Retinal pigment epithelial cell (primary cell): ENCODE measurements at regions not wholly inside any gene's neighbourhood (a gene's known extent, or its start where the extent isn't known, plus 50 kb on each side); places are given as distances from the start of the nearest gene placed in this dataset.

Experiments
- DNase-seq: peaks from one replicate; pipeline ENCODE4 v3.0.0-alpha.2; 2010; ENCODE audit warnings: low read depth
- H3K4me3 ChIP-seq: 2 replicates; pipeline ENCODE4 v1.5.1; 2011; ENCODE audit warnings: mild to moderate bottlenecking, low read length, control low read depth, moderate library complexity
- CTCF ChIP-seq: conservative IDR thresholded peaks from 2 replicates; pipeline ENCODE4 v1.5.1; 2011; ENCODE audit warnings: low read depth, low read length, control low read depth, inconsistent platforms

GRCh38 chr1:98388441-98388840 is 273.1 kb upstream of the SNX7 start:
- no peak overlapping the region for H3K4me3 ChIP-seq
- no peak for TF ChIP-seq CTCF
- DNase-seq = peak; percentile 81

- H3K4me3 ChIP-seq = no peak overlapping the region
- DNase-seq = no peak
- no peak for TF ChIP-seq CTCF
Observed at GRCh38 chr1:98387701-98388100, 273.8 kb upstream of the SNX7 start.

GRCh38 chr1:98386675-98387440 is 274.7 kb upstream of the SNX7 start:
- DNase-seq = no peak
- TF ChIP-seq CTCF = no peak
- no peak overlapping the region for H3K4me3 ChIP-seq

- H3K4me3 ChIP-seq = no peak overlapping the region
- no peak for TF ChIP-seq CTCF
- DNase-seq = peak; percentile 59
Observed at GRCh38 chr1:98385652-98386051, 275.9 kb upstream of the SNX7 start.

- TF ChIP-seq CTCF = no peak
- no peak overlapping the region for H3K4me3 ChIP-seq
- DNase-seq = no peak
Observed at GRCh38 chr1:98384461-98385141, 276.9 kb upstream of the SNX7 start.

- no peak for DNase-seq
- no peak overlapping the region for H3K4me3 ChIP-seq
- TF ChIP-seq CTCF = no peak
Observed at GRCh38 chr1:98382986-98383740, 278.4 kb upstream of the SNX7 start.
